ENCODE measurements at regions not wholly inside any gene's neighbourhood (a gene's known extent, or its start where the extent isn't known, plus 50 kb on each side); places are given as distances from the start of the nearest gene placed in this dataset.

GRCh38 chr12:118498171-118498570 lies 121.8 kb downstream of the SUDS3 start:
- H3K79me2 ChIP-seq (ENCODE audit: low read length), result no peaks in the 10 kb centered on the region
- no peaks in the 10 kb centered on the region for H4K20me1 ChIP-seq (ENCODE audit: insufficient read depth, low read length)
- TF ChIP-seq EZH2phosphoT487 (IDR thresholded peaks at IDR 0.05; ENCODE audit: low read length) (no peak), CTCF (IDR thresholded peaks at IDR 0.05; ENCODE audit: low read length) (no peak), EZH2 (optimal IDR thresholded peaks at IDR 0.05; ENCODE audit: low read depth, low read length) (no peak)
- H3F3A ChIP-seq (ENCODE audit: insufficient read depth, low read length), result no peaks in the 10 kb centered on the region
- no peaks in the 10 kb centered on the region for H3K9me2 ChIP-seq (replicated peaks; ENCODE audit: insufficient read depth, low read length)
- no peak overlapping the region for H3K4me2 ChIP-seq (ENCODE audit: low read depth, low read length)
- no peaks in the 10 kb centered on the region for H3K4me1 ChIP-seq (ENCODE audit: low read length)
- no peaks in the 10 kb centered on the region for H3K36me3 ChIP-seq (replicated peaks; ENCODE audit: insufficient read depth, low read length)
- no peak overlapping the region for H3K27ac ChIP-seq (ENCODE audit: low read length)
- no peak overlapping the region for H2AFZ ChIP-seq (ENCODE audit: low read length)
- H3K4me3 ChIP-seq (ENCODE audit: low read length), result no peak overlapping the region
- H3K27me3 ChIP-seq (replicated peaks; ENCODE audit: insufficient read depth, low read length), result no peaks in the 10 kb centered on the region
- H3K9ac ChIP-seq (ENCODE audit: low read length), result no peak overlapping the region
- H3K9me3 ChIP-seq (replicated peaks; ENCODE audit: insufficient read depth, low read length), result no peaks in the 10 kb centered on the region
- DNase-seq, result no peak

GRCh38 chr12:118500299-118500698 lies 123.9 kb downstream of the SUDS3 start:
- no peak overlapping the region for H3K4me2 ChIP-seq (ENCODE audit: low read depth, low read length)
- no peaks in the 10 kb centered on the region for H3K27me3 ChIP-seq (replicated peaks; ENCODE audit: insufficient read depth, low read length)
- H4K20me1 ChIP-seq (ENCODE audit: insufficient read depth, low read length), result no peaks in the 10 kb centered on the region
- H3K27ac ChIP-seq (ENCODE audit: low read length), result no peak overlapping the region
- H3K9me2 ChIP-seq (replicated peaks; ENCODE audit: insufficient read depth, low read length), result no peaks in the 10 kb centered on the region
- H3K9me3 ChIP-seq (replicated peaks; ENCODE audit: insufficient read depth, low read length), result no peaks in the 10 kb centered on the region
- H2AFZ ChIP-seq (ENCODE audit: low read length), result no peak overlapping the region
- no peak overlapping the region for H3K4me3 ChIP-seq (ENCODE audit: low read length)
- no peak for TF ChIP-seq EZH2phosphoT487 (IDR thresholded peaks at IDR 0.05; ENCODE audit: low read length)
- TF ChIP-seq EZH2 (optimal IDR thresholded peaks at IDR 0.05; ENCODE audit: low read depth, low read length), result no peak
- no peak for TF ChIP-seq CTCF (IDR thresholded peaks at IDR 0.05; ENCODE audit: low read length)
- no peaks in the 10 kb centered on the region for H3K79me2 ChIP-seq (ENCODE audit: low read length)
- no peaks in the 10 kb centered on the region for H3F3A ChIP-seq (ENCODE audit: insufficient read depth, low read length)
- no peak for DNase-seq
- H3K36me3 ChIP-seq (replicated peaks; ENCODE audit: insufficient read depth, low read length), result no peaks in the 10 kb centered on the region
- H3K9ac ChIP-seq (ENCODE audit: low read length), result no peak overlapping the region
- H3K4me1 ChIP-seq (ENCODE audit: low read length), result no peaks in the 10 kb centered on the region

GRCh38 chr12:118501489-118501888 lies 125.1 kb downstream of the SUDS3 start:
- Histone ChIP-seq H4K20me1 (ENCODE audit: insufficient read depth, low read length) (no peaks in the 10 kb centered on the region), H3K9me3 (replicated peaks; ENCODE audit: insufficient read depth, low read length) (no peaks in the 10 kb centered on the region), H3K4me1 (ENCODE audit: low read length) (no peaks in the 10 kb centered on the region), H3K79me2 (ENCODE audit: low read length) (no peaks in the 10 kb centered on the region), H3F3A (ENCODE audit: insufficient read depth, low read length) (no peaks in the 10 kb centered on the region), H3K27me3 (replicated peaks; ENCODE audit: insufficient read depth, low read length) (no peaks in the 10 kb centered on the region), H3K9me2 (replicated peaks; ENCODE audit: insufficient read depth, low read length) (no peaks in the 10 kb centered on the region), H3K27ac (ENCODE audit: low read length) (no peak overlapping the region), H3K9ac (ENCODE audit: low read length) (no peak overlapping the region), H3K4me3 (ENCODE audit: low read length) (no peak overlapping the region), H3K4me2 (ENCODE audit: low read depth, low read length) (no peak overlapping the region), H2AFZ (ENCODE audit: low read length) (no peak overlapping the region), H3K36me3 (replicated peaks; ENCODE audit: insufficient read depth, low read length) (no peaks in the 10 kb centered on the region)
- no peak for DNase-seq
- TF ChIP-seq EZH2 (optimal IDR thresholded peaks at IDR 0.05; ENCODE audit: low read depth, low read length) (no peak), EZH2phosphoT487 (IDR thresholded peaks at IDR 0.05; ENCODE audit: low read length) (no peak), CTCF (IDR thresholded peaks at IDR 0.05; ENCODE audit: low read length) (no peak)
